NCI-H82 (cell line): ENCODE measurements at regions not wholly inside any gene's neighbourhood (a gene's known extent, or its start where the extent isn't known, plus 50 kb on each side); places are given as distances from the start of the nearest gene placed in this dataset.

Experiments used
- DNase-seq: peaks from one replicate; lab custom pipeline; 2025; lab: John Stamatoyannopoulos, UW

DNA sequence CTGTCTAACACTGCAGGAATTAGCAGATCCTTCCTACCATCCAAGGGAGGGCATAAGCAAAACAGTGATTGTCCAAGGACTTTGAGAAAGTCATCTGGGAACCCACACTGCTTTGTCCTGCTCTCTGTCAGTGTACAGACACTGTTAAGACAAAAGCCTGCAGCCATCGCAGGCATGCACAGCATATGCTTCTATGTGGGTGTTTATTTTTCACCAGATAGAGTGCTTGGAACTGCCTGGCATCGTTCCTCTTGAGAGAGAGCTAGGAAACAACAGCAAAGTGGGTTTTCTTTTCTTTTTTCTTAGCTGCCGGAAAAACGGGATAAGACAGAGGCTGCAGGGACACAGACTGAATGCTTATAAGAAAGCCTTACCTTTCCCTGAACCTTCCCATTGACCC is 212.3 kb downstream of the ICE1 start:
- DNase-seq: no peak

GRCh38 chr5:5633579-5633978 is 211.1 kb downstream of the ICE1 start:
- DNase-seq: no peak

GRCh38 chr5:5632678-5633077 is 210.2 kb downstream of the ICE1 start:
- no peak for DNase-seq

- no peak for DNase-seq
Observed at GRCh38 chr5:5629607-5629978, 207.1 kb downstream of the ICE1 start.

DNA sequence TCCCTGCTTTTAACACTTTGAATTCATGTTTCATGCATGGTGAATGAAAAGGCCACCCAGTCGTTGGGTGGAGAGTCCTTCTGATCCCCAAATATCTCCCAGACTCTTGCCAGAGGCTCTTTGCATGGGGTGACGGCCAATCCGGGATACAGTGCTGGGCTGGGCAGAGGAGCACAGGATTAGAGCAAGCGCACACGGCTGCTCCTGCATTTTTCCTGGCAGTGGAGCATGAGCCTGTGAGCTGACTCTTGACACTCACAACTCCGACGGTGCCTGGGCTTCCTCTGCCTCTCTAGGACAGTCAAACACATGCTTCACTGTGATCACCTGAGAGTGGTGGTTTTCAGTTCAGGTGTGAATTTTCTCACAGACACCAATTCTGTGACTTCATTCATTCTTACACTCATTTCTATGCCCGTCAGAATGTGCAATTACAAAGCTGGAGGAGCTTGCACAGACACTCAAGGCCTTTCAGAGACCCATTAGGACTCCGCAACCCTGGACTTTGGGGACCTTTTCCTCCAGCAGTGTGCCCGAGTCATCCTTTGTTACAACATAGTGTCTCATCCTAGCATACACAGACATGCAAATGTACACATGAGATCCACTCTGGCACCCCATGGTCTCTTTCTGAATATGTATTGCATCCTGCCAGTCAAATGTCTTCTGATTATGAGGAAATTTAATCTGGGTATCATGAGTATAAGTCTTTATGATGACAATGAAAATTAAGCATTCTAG is 206.6 kb downstream of the ICE1 start:
- no peak for DNase-seq

DNA sequence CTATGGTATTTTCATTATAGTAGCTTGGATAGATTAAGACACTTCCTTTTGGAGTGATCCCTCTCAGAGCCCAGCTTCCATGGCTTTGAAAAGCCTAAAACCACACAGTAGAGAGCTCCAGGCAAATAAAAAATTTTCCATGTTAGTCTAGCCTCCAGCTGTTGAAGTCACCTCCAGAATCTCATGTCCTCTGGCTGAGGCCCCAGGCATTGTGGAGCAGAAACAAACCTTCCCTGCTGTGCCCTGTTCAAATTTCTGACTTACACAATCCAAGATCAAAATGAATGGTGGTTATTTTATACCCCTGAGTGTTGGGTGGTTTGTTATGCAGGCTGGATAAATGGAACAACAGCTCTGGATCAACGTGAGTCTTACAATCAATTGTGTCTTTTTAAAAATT is 203.9 kb downstream of the ICE1 start:
- DNase-seq: no peak

- no peak for DNase-seq
Observed at GRCh38 chr5:5625491-5625890, 203.0 kb downstream of the ICE1 start.

GRCh38 chr5:5623397-5623796 is 200.9 kb downstream of the ICE1 start:
- DNase-seq: no peak

GRCh38 chr5:5622806-5623205 is 200.3 kb downstream of the ICE1 start:
- no peak for DNase-seq

DNA sequence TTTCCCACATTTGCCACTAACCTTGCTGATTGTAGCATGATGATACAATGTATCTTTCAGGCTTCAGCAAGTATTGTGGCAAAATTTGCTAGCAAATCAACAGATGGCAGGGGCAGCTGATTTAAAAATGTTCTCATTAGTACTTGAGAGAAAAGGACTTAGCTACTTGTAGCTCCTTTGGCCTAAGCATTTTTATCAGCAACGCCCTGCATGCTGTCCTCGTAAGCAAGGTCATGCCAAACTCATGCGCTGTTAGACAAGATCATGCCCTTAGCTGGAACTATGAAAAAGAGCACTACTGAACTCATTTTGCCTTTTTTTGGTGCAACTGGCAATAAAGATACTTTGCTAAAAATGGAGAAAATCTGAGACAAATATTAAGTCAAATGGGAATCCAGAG is 197.1 kb downstream of the ICE1 start:
- no peak for DNase-seq

DNA sequence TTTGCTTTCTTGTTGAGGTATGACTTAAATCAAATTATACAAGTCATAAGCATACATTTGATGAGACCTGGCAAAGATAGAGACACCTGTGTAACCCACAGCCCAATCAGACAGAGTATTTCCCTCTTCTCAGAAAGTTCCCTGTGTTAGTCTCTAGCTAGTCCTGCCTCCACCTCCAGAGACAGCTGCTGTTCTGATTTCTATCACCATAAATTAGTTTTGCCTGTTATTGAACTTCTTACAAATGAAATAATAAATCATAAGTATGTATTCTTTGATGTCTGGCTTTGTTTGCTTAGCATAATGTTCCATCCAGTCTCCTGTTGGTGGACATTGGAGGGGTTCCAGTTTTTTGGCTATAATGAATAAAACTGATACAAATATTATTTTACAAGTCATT is 194.5 kb downstream of the ICE1 start:
- no peak for DNase-seq

GRCh38 chr5:5616247-5616895 is 193.9 kb downstream of the ICE1 start:
- DNase-seq: peak; percentile 96

- no peak for DNase-seq
Observed at GRCh38 chr5:5615569-5615968, 193.1 kb downstream of the ICE1 start.

GRCh38 chr5:5613261-5613990 is 190.9 kb downstream of the ICE1 start:
- no peak for DNase-seq

- DNase-seq: no peak
Observed at GRCh38 chr5:5612096-5612495, 189.6 kb downstream of the ICE1 start.

DNA sequence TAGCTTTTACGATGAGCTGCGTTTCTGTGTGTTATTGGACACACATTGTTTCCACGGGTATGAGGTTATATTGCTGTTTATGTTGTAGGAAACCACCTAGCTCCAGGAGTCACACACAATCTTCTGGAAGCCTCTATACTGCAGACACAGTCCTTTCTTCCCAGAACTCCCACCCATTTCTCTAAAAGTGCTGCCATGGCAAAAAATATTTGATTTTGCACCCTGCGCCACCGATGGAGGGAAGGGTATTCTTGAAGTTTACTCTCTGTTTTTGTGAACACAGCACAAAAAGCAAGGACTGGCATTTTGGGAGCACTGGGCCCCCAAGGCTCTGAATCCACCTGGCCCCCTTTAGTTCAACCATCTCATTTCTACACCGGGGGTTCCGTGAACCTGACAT is 187.5 kb downstream of the ICE1 start:
- no peak for DNase-seq

DNA sequence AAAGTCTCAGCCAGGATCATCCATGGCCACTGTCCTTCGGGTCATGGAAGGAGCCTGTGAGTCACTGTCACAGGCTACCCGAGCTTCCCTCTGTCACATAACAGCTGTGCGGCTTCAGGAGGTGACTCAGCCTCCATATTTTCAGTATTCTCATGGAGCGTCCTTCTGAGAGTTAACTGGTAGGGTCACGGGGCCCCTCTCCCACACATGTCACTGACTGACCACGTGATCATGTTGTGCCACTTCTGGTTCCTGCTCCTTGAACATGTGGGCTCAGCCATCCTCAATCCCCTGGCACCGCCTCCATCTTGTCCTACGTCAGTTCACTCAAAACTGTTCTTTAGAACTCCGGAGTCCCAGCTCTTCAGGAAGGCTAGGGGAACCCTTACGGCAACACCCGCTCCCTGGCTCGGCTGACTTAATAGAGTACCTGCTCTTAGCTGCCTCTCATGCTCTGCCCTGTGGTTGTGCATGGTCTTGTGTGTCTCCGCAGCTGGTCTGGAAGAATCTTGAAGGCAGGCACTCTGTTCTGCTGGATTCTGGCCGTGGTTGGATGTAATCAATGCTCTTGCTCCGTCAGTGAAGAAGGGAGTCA is 182.8 kb downstream of the ICE1 start:
- no peak for DNase-seq

DNA sequence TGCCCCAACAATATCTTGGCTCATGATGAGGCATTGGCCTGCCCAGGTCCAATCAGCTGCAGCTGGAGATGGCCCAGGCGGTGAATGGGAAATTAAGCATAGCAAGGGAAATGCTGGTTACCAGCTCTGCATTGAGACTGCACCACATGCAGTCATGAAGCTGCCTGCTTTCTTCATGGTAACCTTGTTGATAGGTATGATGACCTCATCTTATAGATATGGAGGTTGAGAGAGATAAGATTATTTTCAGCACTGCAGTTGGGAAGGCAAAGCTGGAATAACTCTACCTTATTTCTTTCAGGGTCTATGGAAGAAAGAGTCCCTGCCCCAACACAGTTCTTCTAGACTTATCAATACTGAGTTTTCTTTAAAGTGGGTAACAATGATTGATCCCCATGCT is 180.1 kb downstream of the ICE1 start:
- no peak for DNase-seq

DNA sequence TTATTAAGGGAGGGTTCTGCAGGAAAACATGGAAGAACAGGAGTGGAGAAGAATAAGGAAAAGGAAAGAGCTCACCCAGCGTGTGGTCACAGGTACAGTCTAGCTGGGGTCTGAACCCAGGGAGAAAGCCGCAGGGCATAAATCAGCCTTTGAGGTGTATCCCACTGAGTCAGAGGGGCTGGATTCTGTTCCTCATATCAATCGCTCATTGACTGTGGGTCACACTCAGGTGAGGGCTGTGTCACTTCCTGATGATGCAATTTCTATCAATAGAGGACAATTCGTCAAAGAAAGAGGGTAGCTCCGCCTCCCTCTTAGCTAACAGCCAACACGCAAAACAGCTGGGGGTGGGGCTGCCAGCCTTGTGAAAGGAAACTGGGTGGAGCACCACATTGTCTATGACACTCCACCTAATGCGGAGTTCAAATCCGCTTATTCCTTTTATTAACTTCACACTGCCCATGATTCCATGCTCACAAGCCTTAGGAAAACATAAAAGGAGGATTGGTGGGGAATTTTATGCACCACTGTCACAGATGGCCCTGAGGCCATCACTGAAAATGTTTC is 176.2 kb downstream of the ICE1 start:
- DNase-seq: no peak

GRCh38 chr5:5593391-5593790 is 170.9 kb downstream of the ICE1 start:
- DNase-seq: no peak

DNA sequence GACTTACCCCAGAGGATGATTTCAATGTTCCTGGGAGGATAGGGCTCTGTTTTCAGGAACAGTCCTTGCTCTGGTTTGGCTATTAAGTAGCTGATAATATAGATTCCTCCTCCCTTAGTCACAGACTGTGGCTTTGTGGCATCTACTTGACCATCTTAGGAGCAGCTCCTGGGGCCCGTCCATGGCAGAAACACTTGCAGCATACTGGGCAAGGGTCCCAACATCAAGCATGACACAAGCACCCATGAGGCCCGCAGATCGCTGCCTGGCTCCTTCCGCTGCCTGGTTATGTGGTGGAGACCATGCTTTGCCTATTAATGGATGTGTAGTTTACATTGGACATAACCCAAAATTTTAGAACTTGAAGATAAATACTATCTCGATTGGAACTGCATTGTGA is 170.1 kb downstream of the ICE1 start:
- no peak for DNase-seq

DNA sequence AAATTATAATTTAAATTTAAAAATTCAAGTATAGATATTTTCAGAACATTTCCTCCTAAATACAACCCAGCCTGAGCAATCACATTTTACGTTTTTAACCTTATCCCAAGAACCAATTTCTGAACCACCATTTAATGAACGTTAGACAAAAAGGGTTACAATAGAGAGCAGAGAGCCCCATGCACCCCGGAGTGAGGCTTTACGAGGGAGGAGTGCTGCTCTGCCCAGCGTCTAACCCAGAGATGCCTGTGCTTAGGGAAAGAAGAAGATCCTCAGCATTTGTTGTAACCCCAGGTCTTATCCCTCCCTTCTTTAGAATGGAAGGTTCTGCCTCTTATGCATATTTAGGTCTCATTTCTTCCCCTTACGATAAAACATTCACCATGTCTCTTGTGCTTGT is 169.1 kb downstream of the ICE1 start:
- no peak for DNase-seq

DNA sequence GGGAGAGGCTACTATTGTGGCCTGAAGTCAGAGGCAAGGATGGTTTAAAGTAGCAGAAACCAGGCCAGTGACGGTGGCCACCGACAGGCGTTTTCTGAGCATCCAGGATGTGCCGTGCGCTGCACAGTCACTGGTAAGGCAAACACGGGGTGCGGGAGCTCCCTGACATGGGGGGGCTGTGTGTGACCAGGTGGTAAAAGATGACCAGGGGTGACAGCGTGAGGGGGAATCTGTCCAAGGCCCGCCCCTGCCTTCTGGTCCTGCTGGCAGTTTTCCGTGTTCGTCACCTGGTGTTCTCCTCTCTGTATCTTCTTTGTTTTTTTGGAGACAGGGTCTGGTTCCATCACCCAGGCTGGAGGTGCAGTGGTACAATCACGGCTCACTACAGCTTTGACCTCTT is 167.4 kb downstream of the ICE1 start:
- DNase-seq: no peak
